ENCODE measurements at regions not wholly inside any gene's neighbourhood (a gene's known extent, or its start where the extent isn't known, plus 50 kb on each side); places are given as distances from the start of the nearest gene placed in this dataset.

DNA sequence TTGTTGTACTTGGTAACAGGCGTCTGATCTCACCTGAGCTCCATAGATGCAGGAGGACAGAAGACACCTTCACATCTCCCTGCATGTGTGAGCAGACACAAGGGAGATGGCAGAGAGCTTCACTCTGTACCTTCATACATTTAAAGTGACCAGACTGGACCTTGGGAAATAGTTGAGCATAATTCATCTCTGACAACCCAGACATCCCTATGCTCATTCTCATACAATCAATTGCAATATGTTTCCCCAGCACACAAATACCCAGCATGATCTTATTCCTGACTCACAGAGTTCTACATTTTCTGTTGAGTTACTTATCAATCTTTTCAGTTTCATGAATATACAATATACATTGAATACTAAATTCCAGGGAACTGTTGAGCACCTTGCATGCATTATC is 488.2 kb upstream of the API5 start:
- H2AFZ ChIP-seq (ENCODE audit: low read depth, low read length) = no peak overlapping the region
- no peaks in the 10 kb centered on the region for H3K4me1 ChIP-seq (ENCODE audit: control insufficient read depth, extremely low read depth, insufficient read depth, low read length)
- no peaks in the 10 kb centered on the region for H3K9me1 ChIP-seq (replicated peaks; ENCODE audit: control insufficient read depth, extremely low read depth, insufficient read depth, low read length)
- DNase-seq (ENCODE audit: low read depth, low spot score) (no peak), FAIRE-seq (no peak)
- dilution Hi-C loops (cut with MboI; ENCODE audit: extremely low pct_ligation_motif_present, low sequenced_read_pairs) (no loop called here), intact Hi-C loops (cut with micrococcal nuclease) (no loop called here)
- no peak overlapping the region for H3K27ac ChIP-seq (ENCODE audit: insufficient read depth, low read depth, low read length)
- TF ChIP-seq, protein P1, sequence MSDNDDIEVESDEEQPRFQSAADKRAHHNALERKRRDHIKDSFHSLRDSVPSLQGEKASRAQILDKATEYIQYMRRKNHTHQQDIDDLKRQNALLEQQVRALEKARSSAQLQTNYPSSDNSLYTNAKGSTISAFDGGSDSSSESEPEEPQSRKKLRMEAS (IDR thresholded peaks at IDR 0.05; ENCODE audit: insufficient read depth, insufficient read length) = no peak
- no peak for TF ChIP-seq JUN (IDR thresholded peaks at IDR 0.05; ENCODE audit: borderline replicate concordance, insufficient read depth, insufficient read length, low read depth)
- TF ChIP-seq MYC (IDR thresholded peaks at IDR 0.05; ENCODE audit: low read depth, low read length) = no peak
- no peak for TF ChIP-seq EZH2 (IDR thresholded peaks at IDR 0.05; ENCODE audit: borderline replicate concordance, low read depth, low read length, severe bottlenecking)
- no peak for TF ChIP-seq POLR2AphosphoS5 (IDR thresholded peaks at IDR 0.05; ENCODE audit: insufficient read depth, low read depth, low read length)
- no peak for TF ChIP-seq FOS (IDR thresholded peaks at IDR 0.05; ENCODE audit: borderline replicate concordance, insufficient read depth, low read length)
- TF ChIP-seq, protein P2, sequence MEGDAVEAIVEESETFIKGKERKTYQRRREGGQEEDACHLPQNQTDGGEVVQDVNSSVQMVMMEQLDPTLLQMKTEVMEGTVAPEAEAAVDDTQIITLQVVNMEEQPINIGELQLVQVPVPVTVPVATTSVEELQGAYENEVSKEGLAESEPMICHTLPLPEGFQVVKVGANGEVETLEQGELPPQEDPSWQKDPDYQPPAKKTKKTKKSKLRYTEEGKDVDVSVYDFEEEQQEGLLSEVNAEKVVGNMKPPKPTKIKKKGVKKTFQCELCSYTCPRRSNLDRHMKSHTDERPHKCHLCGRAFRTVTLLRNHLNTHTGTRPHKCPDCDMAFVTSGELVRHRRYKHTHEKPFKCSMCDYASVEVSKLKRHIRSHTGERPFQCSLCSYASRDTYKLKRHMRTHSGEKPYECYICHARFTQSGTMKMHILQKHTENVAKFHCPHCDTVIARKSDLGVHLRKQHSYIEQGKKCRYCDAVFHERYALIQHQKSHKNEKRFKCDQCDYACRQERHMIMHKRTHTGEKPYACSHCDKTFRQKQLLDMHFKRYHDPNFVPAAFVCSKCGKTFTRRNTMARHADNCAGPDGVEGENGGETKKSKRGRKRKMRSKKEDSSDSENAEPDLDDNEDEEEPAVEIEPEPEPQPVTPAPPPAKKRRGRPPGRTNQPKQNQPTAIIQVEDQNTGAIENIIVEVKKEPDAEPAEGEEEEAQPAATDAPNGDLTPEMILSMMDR (IDR thresholded peaks at IDR 0.05; ENCODE audit: extremely low read depth in 1 of 2, insufficient read depth in 1 of 2, low read depth in 1 of 2, low read length in 2 of 2) = no peak
- no peak for TF ChIP-seq POLR2A (IDR thresholded peaks at IDR 0.05; ENCODE audit: low read depth, low read length)
- no peak for TF ChIP-seq GATA2 (IDR thresholded peaks at IDR 0.05; ENCODE audit: insufficient read depth, insufficient read length, low read depth, low read length)
- H3K9ac ChIP-seq (replicated peaks; ENCODE audit: extremely low read depth, insufficient read depth, low read length) = no peak overlapping the region
- H3K79me2 ChIP-seq (ENCODE audit: control insufficient read depth, insufficient read depth, low read length) = no peaks in the 10 kb centered on the region
- H3K9me3 ChIP-seq (replicated peaks; ENCODE audit: control insufficient read depth, insufficient read depth, low read length) = no peaks in the 10 kb centered on the region
- CTCF ChIA-PET = no interaction called here
- POLR2A ChIA-PET = no interaction called here
- no peaks in the 10 kb centered on the region for H4K20me1 ChIP-seq (replicated peaks; ENCODE audit: control insufficient read depth, extremely low read depth, insufficient read depth, low read length)
- BruUV-seq (replicated peaks) = no TSS peak
- H3K27me3 ChIP-seq (ENCODE audit: control insufficient read depth in 2 of 2, insufficient read depth in 2 of 2, low read length in 2 of 2) = no peaks in the 10 kb centered on the region
- H3K36me3 ChIP-seq (ENCODE audit: control insufficient read depth in 2 of 2, extremely low read depth in 1 of 2, insufficient read depth in 2 of 2, low read length in 2 of 2) = no peaks in the 10 kb centered on the region
- no peak overlapping the region for H3K4me2 ChIP-seq (ENCODE audit: insufficient read depth, low read length)
- no peak overlapping the region for H3K4me3 ChIP-seq (replicated peaks in 1 of 3; ENCODE audit: insufficient read depth in 1 of 3, low read depth in 1 of 3, low read length in 3 of 3)

Data from endothelial cell of umbilical vein (primary cell).